ENCODE measurements at regions not wholly inside any gene's neighbourhood (a gene's known extent, or its start where the extent isn't known, plus 50 kb on each side); places are given as distances from the start of the nearest gene placed in this dataset.

DNA sequence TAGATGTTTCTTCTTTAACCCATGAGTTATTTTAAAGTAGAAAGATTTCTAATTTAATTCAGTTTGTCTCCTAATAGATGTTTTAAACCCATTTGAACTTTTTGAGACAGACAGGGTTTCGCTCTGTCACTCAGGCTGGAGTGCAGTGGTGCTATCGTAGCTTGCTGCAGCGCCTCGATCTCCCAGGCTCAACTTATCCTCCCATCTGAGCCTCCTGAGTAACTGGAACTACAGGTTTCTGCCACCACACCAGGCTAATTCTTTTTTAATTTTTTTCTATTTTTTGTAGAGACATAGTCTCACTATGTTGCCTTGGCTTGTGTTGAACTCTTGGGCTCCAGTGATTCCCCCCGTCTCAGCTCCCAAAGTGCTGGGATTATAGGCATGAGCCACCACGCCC is 53.0 kb upstream of the RAB18 start:
- Mint-ChIP-seq H3K9me3 (ENCODE audit: unreplicated experiment) (no peaks in the 10 kb centered on the region), H3K4me1 (ENCODE audit: unreplicated experiment) (no peaks in the 10 kb centered on the region), H3K4me3 (ENCODE audit: unreplicated experiment) (no peak overlapping the region), H3K27me3 (ENCODE audit: unreplicated experiment) (peaks cover 3% of the 10 kb centered on the region), H3K27ac (ENCODE audit: unreplicated experiment) (no peak overlapping the region), H3K36me3 (ENCODE audit: low read depth, unreplicated experiment) (no peaks in the 10 kb centered on the region)
- TF ChIP-seq, protein P1, sequence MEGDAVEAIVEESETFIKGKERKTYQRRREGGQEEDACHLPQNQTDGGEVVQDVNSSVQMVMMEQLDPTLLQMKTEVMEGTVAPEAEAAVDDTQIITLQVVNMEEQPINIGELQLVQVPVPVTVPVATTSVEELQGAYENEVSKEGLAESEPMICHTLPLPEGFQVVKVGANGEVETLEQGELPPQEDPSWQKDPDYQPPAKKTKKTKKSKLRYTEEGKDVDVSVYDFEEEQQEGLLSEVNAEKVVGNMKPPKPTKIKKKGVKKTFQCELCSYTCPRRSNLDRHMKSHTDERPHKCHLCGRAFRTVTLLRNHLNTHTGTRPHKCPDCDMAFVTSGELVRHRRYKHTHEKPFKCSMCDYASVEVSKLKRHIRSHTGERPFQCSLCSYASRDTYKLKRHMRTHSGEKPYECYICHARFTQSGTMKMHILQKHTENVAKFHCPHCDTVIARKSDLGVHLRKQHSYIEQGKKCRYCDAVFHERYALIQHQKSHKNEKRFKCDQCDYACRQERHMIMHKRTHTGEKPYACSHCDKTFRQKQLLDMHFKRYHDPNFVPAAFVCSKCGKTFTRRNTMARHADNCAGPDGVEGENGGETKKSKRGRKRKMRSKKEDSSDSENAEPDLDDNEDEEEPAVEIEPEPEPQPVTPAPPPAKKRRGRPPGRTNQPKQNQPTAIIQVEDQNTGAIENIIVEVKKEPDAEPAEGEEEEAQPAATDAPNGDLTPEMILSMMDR (IDR thresholded peaks at IDR 0.05; ENCODE audit: unreplicated experiment), result no peak
- no peak for DNase-seq (ENCODE audit: low spot score)

DNA sequence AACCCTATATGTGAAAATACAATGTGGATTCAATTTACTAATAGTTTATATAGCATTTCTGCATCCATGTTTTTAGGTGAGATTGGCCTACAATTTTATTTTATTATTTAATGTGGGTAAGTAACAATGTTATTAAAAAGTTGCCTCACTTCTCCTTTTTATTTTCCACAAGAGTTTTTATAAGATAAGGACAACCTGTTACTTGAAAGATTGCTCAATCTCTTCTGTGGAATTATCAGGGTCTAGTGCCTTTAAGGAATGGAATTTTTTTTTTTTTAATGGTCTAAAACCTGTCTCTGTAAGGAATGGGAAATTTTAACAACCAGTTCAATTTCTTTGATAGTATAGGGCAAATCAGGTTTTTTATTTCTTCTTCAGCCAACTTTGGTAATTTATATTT is 53.9 kb upstream of the RAB18 start:
- H3K27me3 Mint-ChIP-seq (ENCODE audit: unreplicated experiment), result peaks cover 3% of the 10 kb centered on the region
- no peak for DNase-seq (ENCODE audit: low spot score)
- no peak overlapping the region for H3K27ac Mint-ChIP-seq (ENCODE audit: unreplicated experiment)
- no peaks in the 10 kb centered on the region for H3K4me1 Mint-ChIP-seq (ENCODE audit: unreplicated experiment)
- TF ChIP-seq, protein P1 (IDR thresholded peaks at IDR 0.05; ENCODE audit: unreplicated experiment), result no peak
- no peaks in the 10 kb centered on the region for H3K9me3 Mint-ChIP-seq (ENCODE audit: unreplicated experiment)
- H3K4me3 Mint-ChIP-seq (ENCODE audit: unreplicated experiment), result no peak overlapping the region
- no peaks in the 10 kb centered on the region for H3K36me3 Mint-ChIP-seq (ENCODE audit: low read depth, unreplicated experiment)

GRCh38 chr10:27449571-27449970 is 54.5 kb upstream of the RAB18 start:
- no peaks in the 10 kb centered on the region for H3K4me1 Mint-ChIP-seq (ENCODE audit: unreplicated experiment)
- TF ChIP-seq, protein P1 (IDR thresholded peaks at IDR 0.05; ENCODE audit: unreplicated experiment), result no peak
- H3K36me3 Mint-ChIP-seq (ENCODE audit: low read depth, unreplicated experiment), result no peaks in the 10 kb centered on the region
- H3K27ac Mint-ChIP-seq (ENCODE audit: unreplicated experiment), result no peak overlapping the region
- no peaks in the 10 kb centered on the region for H3K9me3 Mint-ChIP-seq (ENCODE audit: unreplicated experiment)
- no peak for DNase-seq (ENCODE audit: low spot score)
- H3K27me3 Mint-ChIP-seq (ENCODE audit: unreplicated experiment), result peaks cover 3% of the 10 kb centered on the region
- H3K4me3 Mint-ChIP-seq (ENCODE audit: unreplicated experiment), result no peak overlapping the region

DNA sequence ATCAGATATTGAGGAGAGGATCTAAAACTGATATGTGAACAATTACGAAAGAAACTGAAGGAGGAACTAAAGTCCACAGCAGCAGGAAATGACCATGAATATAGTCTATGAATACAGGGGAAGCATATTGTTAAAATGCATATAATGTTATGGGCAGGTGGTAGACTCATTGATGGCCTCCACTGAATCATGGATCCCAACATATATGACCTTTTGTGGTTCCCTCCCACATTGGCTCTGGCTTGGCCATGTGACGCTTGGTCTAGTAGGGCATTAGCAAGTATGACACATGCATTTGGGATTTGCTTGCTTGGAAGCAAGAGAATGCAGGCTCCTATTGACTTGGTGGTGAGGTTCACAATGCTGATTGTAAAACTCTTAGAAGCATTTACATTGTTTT is 55.2 kb upstream of the RAB18 start:
- H3K4me3 Mint-ChIP-seq (ENCODE audit: unreplicated experiment), result no peak overlapping the region

GRCh38 chr10:27447540-27447939 is 56.6 kb upstream of the RAB18 start:
- Mint-ChIP-seq H3K27ac (ENCODE audit: unreplicated experiment) (no peak overlapping the region), H3K4me3 (ENCODE audit: unreplicated experiment) (no peak overlapping the region), H3K27me3 (ENCODE audit: unreplicated experiment) (peaks cover 3% of the 10 kb centered on the region), H3K9me3 (ENCODE audit: unreplicated experiment) (no peaks in the 10 kb centered on the region), H3K36me3 (ENCODE audit: low read depth, unreplicated experiment) (no peaks in the 10 kb centered on the region), H3K4me1 (ENCODE audit: unreplicated experiment) (no peaks in the 10 kb centered on the region)
- TF ChIP-seq, protein P1 (IDR thresholded peaks at IDR 0.05; ENCODE audit: unreplicated experiment), result no peak
- no peak for DNase-seq (ENCODE audit: low spot score)

More for the DNA sequence above, 55.2 kb upstream of the RAB18 start:
- TF ChIP-seq, protein P1 (IDR thresholded peaks at IDR 0.05; ENCODE audit: unreplicated experiment), result no peak
- H3K4me1 Mint-ChIP-seq (ENCODE audit: unreplicated experiment), result no peaks in the 10 kb centered on the region
- H3K36me3 Mint-ChIP-seq (ENCODE audit: low read depth, unreplicated experiment), result no peaks in the 10 kb centered on the region
- H3K9me3 Mint-ChIP-seq (ENCODE audit: unreplicated experiment), result no peaks in the 10 kb centered on the region
- DNase-seq (ENCODE audit: low spot score), result no peak
- no peak overlapping the region for H3K27ac Mint-ChIP-seq (ENCODE audit: unreplicated experiment)
- peaks cover 3% of the 10 kb centered on the region for H3K27me3 Mint-ChIP-seq (ENCODE audit: unreplicated experiment)
